Spleen (tissue), 11 donors: ENCODE measurements at regions not wholly inside any gene's neighbourhood (a gene's known extent, or its start where the extent isn't known, plus 50 kb on each side); places are given as distances from the start of the nearest gene placed in this dataset.

Experiments
- DNase-seq: peaks from one replicate; pipeline ENCODE4 v3.0.0-alpha.2; 2020
- H3K27ac ChIP-seq, 8 donors: fragments of 200-600 bp; sonication (generic) in 7 of 8; 1 replicate in 4 of 8; 2 replicates in 4 of 8; pipeline versions ENCODE4 v1.5.0 to v1.8.0; 2016 to 2021; ENCODE audit warnings: inconsistent platforms in 4 of 8, mild to moderate bottlenecking in 4 of 8, moderate library complexity in 1 of 8
- H3K27me3 ChIP-seq, 7 donors: fragments of 200-600 bp; sonication (generic) in 6 of 7; replicated peaks in 1 of 7; 1 replicate in 4 of 7; 2 replicates in 3 of 7; pipeline versions ENCODE4 v1.5.0 to v1.8.0; 2016 to 2021; ENCODE audit warnings: inconsistent platforms in 3 of 7, mild to moderate bottlenecking in 1 of 7
- H3K36me3 ChIP-seq, 6 donors: fragments of 200-600 bp; sonication (generic) in 5 of 6; 1 replicate in 4 of 6; 2 replicates in 2 of 6; pipeline versions ENCODE4 v1.5.0 to v1.8.0; 2016 to 2021; ENCODE audit warnings: inconsistent platforms in 2 of 6
- H3K4me1 ChIP-seq, 6 donors: fragments of 200-600 bp; sonication (generic) in 5 of 6; 1 replicate in 3 of 6; 2 replicates in 3 of 6; pipeline versions ENCODE4 v1.5.0 to v1.8.0; 2016 to 2021; ENCODE audit warnings: inconsistent platforms in 3 of 6
- H3K4me3 ChIP-seq, 8 donors: fragments of 200-600 bp; sonication (generic) in 7 of 8; 1 replicate in 4 of 8; 2 replicates in 4 of 8; pipeline versions ENCODE4 v1.5.0 to v1.8.0; 2016 to 2021; ENCODE audit warnings: inconsistent platforms in 4 of 8, mild to moderate bottlenecking in 4 of 8, moderate library complexity in 2 of 8
- H3K9me3 ChIP-seq, 8 donors: fragments of 200-600 bp; sonication (generic) in 7 of 8; 1 replicate in 4 of 8; 2 replicates in 4 of 8; pipeline versions ENCODE4 v1.5.0 to v1.8.0; 2016 to 2021; ENCODE audit warnings: inconsistent platforms in 4 of 8
- POLR2A ChIP-seq, 3 donors: fragments of 450-650 bp; IDR thresholded peaks; one replicate each; pipeline ENCODE4 v1.5.1; 2017; ENCODE audit warnings: antibody characterized with exemption in 3 of 3, mild to moderate bottlenecking in 1 of 3
- POLR2AphosphoS5 ChIP-seq, 3 donors: sonication (generic); formaldehyde crosslinking; IDR thresholded peaks; one replicate each; pipeline ENCODE4 v1.5.1; 2017; ENCODE audit warnings: antibody characterized with exemption in 3 of 3
- WGBS, 5 donors: extraction: QIAGEN DNeasy Blood & Tissue Kit in 3 of 5; methylation state at CpG; one replicate each; pipeline versions ENCODE4 v1.1.5 to v1.1.7; 2013 to 2018; 5-methylcytosine and 5-hydroxymethylcytosine counted together
- intact Hi-C: fragments of 100-400 bp; cut with DNase I; formaldehyde crosslinking; loops from one replicate; pipeline ENCODE4 v1.15.0; 2023; ENCODE audit warnings: low total_unique reads
- TF ChIP-seq, protein P1 (sequence below), 11 experiments: fragments of 200-600 bp in 7 of 11; fragments of 450-650 bp in 4 of 11; sonication (generic) in 4 of 11; IDR thresholded peaks in 8 of 11; conservative IDR thresholded peaks in 3 of 11; 1 replicate in 7 of 11; 2 replicates in 4 of 11; pipeline versions ENCODE4 v1.4.0 to v1.8.0; 2016 to 2021; ENCODE audit warnings: antibody characterized with exemption in 11 of 11, inconsistent platforms in 4 of 11, mild to moderate bottlenecking in 1 of 11
- donor health status: healthy with polysubstance abuse.
- donor health status: DM: no; HTN: no; CAD: no; lungs with moderate emphysema.
- donor health status: DM: no; HTN: no; CAD: no.
- donor health status: Bipolar disorder and iron deficiency.
- donor health status: healthy.
- donor health status: DM: no; HTN: no; CAD: no.
- donor health status: DM: yes; HTN: yes; CAD: no.

DNA sequence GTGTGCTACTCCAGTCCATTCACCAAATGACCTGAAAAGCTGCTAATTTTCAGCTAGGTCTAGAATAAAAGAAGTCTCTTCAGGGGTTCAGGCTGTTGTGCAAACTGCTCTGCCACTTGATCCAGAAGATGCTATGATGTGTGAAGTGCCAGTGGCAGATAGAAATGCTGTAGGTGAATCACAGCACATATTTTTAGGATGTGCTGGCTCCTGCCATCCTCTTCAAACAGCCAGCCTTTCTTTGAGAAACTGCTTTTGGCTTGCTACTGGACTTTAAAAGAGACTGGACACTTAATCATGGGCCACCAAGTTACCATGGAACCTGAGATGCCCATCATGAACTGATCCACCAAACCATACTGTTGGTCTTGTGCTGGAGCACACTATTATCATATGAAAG lies 322.1 kb downstream of the EN1 start:
- TF ChIP-seq POLR2AphosphoS5 (IDR thresholded peaks at IDR 0.05) (no peak), POLR2A (IDR thresholded peaks at IDR 0.05) (no peak)
- TF ChIP-seq, protein P1, sequence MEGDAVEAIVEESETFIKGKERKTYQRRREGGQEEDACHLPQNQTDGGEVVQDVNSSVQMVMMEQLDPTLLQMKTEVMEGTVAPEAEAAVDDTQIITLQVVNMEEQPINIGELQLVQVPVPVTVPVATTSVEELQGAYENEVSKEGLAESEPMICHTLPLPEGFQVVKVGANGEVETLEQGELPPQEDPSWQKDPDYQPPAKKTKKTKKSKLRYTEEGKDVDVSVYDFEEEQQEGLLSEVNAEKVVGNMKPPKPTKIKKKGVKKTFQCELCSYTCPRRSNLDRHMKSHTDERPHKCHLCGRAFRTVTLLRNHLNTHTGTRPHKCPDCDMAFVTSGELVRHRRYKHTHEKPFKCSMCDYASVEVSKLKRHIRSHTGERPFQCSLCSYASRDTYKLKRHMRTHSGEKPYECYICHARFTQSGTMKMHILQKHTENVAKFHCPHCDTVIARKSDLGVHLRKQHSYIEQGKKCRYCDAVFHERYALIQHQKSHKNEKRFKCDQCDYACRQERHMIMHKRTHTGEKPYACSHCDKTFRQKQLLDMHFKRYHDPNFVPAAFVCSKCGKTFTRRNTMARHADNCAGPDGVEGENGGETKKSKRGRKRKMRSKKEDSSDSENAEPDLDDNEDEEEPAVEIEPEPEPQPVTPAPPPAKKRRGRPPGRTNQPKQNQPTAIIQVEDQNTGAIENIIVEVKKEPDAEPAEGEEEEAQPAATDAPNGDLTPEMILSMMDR (IDR thresholded peaks at IDR 0.05 in 8 of 11, conservative IDR thresholded peaks at IDR 0.05 in 3 of 11) = no peak
- H3K4me3 ChIP-seq = no peak overlapping the region
- H3K27ac ChIP-seq = no peak overlapping the region
- DNase-seq = no peak
- H3K4me1 ChIP-seq = no peaks in the 10 kb centered on the region
- H3K9me3 ChIP-seq = peaks cover 0 to 31% (median 21%) of the 10 kb centered on the region in 8 donors
- H3K27me3 ChIP-seq = peaks cover 0 to 3% (median 0%) of the 10 kb centered on the region in 7 donors
- no peaks in the 10 kb centered on the region for H3K36me3 ChIP-seq
- intact Hi-C loops = no loop called here

DNA sequence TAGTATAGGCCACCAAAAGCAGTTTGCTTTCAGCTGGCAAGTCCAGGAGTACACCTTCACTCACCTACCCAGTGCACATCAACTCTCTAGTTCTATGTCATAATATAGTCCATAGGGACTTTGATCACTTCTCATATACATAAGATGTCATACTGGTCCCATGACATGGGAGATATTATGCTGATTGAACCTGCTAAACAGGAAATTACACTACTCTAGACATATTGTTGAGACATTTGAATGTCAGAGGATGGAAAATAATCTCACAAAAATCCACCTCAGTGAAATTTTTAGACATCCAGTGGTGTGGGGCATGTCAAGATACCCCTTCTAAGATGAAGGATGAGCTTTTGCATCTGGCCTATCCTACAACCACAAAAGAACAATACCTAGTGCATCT lies 322.5 kb downstream of the EN1 start:
- H3K9me3 ChIP-seq = peaks cover 0 to 35% (median 25%) of the 10 kb centered on the region in 8 donors
- TF ChIP-seq, protein P1 (IDR thresholded peaks at IDR 0.05 in 8 of 11, conservative IDR thresholded peaks at IDR 0.05 in 3 of 11) = no peak
- TF ChIP-seq POLR2A (IDR thresholded peaks at IDR 0.05) (no peak), POLR2AphosphoS5 (IDR thresholded peaks at IDR 0.05) (no peak)
- H3K4me1 ChIP-seq = no peaks in the 10 kb centered on the region
- intact Hi-C loops = no loop called here
- no peaks in the 10 kb centered on the region for H3K36me3 ChIP-seq
- H3K27me3 ChIP-seq = peaks cover 0 to 3% (median 0%) of the 10 kb centered on the region in 7 donors
- H3K27ac ChIP-seq = no peak overlapping the region
- no peak for DNase-seq
- no peak overlapping the region for H3K4me3 ChIP-seq

DNA sequence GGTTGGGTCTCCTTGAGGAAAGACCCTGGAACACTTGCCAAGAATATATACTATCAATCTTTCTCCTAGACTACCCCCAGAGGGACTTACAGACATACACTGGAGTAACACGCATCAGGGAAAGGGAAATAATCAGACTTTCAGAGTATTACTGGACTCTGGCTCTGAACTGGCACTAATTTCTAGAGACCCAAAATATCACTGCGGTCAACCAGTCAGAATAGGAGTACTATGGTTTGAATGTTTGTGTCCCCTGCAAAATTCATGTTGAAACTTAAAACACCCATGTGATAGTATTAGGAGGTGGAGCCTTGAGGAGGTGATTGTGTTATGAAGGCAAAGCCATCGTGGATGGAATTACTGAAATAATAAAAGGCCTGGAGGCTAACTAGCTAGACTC lies 323.7 kb downstream of the EN1 start:
- Histone ChIP-seq H3K4me1 (no peaks in the 10 kb centered on the region), H3K27ac (no peak overlapping the region), H3K9me3 (peaks cover 0 to 45% (median 31%) of the 10 kb centered on the region in 8 donors), H3K4me3 (no peak overlapping the region), H3K27me3 (peaks cover 0 to 3% (median 0%) of the 10 kb centered on the region in 7 donors), H3K36me3 (no peaks in the 10 kb centered on the region)
- intact Hi-C loops = no loop called here
- no peak for DNase-seq
- WGBS, 5 donors = 78 to 92% (median 80%) methylated on average over 3 of the region's 3 CpGs
- TF ChIP-seq POLR2A (IDR thresholded peaks at IDR 0.05) = no peak

DNA sequence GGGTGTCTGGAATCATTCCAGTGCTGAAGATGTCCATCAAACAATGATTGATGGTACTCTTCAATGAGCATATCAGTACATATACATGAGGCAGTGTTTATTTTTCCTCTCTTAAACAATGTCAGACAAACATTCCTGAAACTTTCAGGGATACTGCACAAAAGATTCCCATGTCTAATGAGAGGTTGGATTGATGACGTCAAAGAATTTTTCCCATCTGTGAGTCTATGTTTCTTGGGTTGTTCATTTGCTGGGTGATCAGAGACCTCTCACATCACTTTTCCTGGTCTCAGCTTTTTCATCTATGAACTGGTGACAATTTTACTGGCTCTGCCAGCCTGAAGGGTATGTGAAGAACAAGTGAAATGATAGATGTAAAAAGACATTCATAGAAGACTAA lies 325.5 kb downstream of the EN1 start:
- WGBS, 5 donors = 85 to 95% (median 91%) methylated on average over 1 of the region's 1 CpG
- intact Hi-C loops = no loop called here

More for the DNA sequence above, 325.5 kb downstream of the EN1 start:
- TF ChIP-seq POLR2AphosphoS5 (IDR thresholded peaks at IDR 0.05) (no peak), POLR2A (IDR thresholded peaks at IDR 0.05) (no peak)
- TF ChIP-seq, protein P1 (IDR thresholded peaks at IDR 0.05 in 8 of 11, conservative IDR thresholded peaks at IDR 0.05 in 3 of 11) = no peak
- Histone ChIP-seq H3K4me1 (no peaks in the 10 kb centered on the region), H3K27me3 (no peaks in the 10 kb centered on the region), H3K27ac (no peak overlapping the region), H3K36me3 (no peaks in the 10 kb centered on the region), H3K4me3 (no peak overlapping the region), H3K9me3 (peaks cover 0 to 45% (median 31%) of the 10 kb centered on the region in 8 donors)
- DNase-seq = no peak
